SW480 (cell line): ENCODE measurements at regions not wholly inside any gene's neighbourhood (a gene's known extent, or its start where the extent isn't known, plus 50 kb on each side); places are given as distances from the start of the nearest gene placed in this dataset.
"Not testable (repeated sequence)": the region's sequence is repeated elsewhere in the genome, so short reads cannot be mapped to it uniquely, and the experiment has no call there.

Source experiments
- DNase-seq: peaks from one replicate; pipeline ENCODE4 v3.0.0-alpha.2; 2016; ENCODE audit warnings: low spot score

GRCh38 chr10:28445516-28445915 lies 87.4 kb upstream of the WAC start:
- DNase-seq = no peak

GRCh38 chr10:28449382-28449781 lies 83.5 kb upstream of the WAC start:
- no peak for DNase-seq

GRCh38 chr10:28449926-28450325 lies 83.0 kb upstream of the WAC start:
- no peak for DNase-seq

GRCh38 chr10:28453926-28454325 lies 79.0 kb upstream of the WAC start:
- no peak for DNase-seq

GRCh38 chr10:28457110-28457509 lies 75.8 kb upstream of the WAC start:
- no peak for DNase-seq

- DNase-seq = not testable (repeated sequence)
Measured at GRCh38 chr10:28457873-28458272, 75.0 kb upstream of the WAC start.

GRCh38 chr10:28459453-28460144 lies 73.3 kb upstream of the WAC start:
- no peak for DNase-seq

- DNase-seq = no peak
Measured at GRCh38 chr10:28463141-28463540, 69.8 kb upstream of the WAC start.

GRCh38 chr10:28463676-28464395 lies 69.1 kb upstream of the WAC start:
- no peak for DNase-seq

GRCh38 chr10:28467615-28468014 lies 65.3 kb upstream of the WAC start:
- no peak for DNase-seq

GRCh38 chr10:28468707-28469483 lies 64.0 kb upstream of the WAC start:
- DNase-seq = no peak

- DNase-seq = no peak
Measured at GRCh38 chr10:28470873-28471651, 61.9 kb upstream of the WAC start.

- no peak for DNase-seq
Measured at GRCh38 chr10:28471652-28472050, 61.3 kb upstream of the WAC start.

GRCh38 chr10:28478646-28479045 lies 54.3 kb upstream of the WAC start:
- DNase-seq = no peak

GRCh38 chr10:28479425-28479865 lies 53.5 kb upstream of the WAC start:
- no peak for DNase-seq

GRCh38 chr10:28479927-28480627 lies 52.8 kb upstream of the WAC start:
- DNase-seq = no peak

GRCh38 chr10:28480628-28480965 lies 52.3 kb upstream of the WAC start:
- no peak for DNase-seq

- not testable (repeated sequence) for DNase-seq
Measured at GRCh38 chr10:28481346-28481745, 51.6 kb upstream of the WAC start.

GRCh38 chr10:28481968-28482367 lies 51.0 kb upstream of the WAC start:
- DNase-seq = no peak
